ENCODE measurements at regions not wholly inside any gene's neighbourhood (a gene's known extent, or its start where the extent isn't known, plus 50 kb on each side); places are given as distances from the start of the nearest gene placed in this dataset.
A peak's percentile ranks its signal among the peaks of the same experiment; 100 is the strongest.

DNA sequence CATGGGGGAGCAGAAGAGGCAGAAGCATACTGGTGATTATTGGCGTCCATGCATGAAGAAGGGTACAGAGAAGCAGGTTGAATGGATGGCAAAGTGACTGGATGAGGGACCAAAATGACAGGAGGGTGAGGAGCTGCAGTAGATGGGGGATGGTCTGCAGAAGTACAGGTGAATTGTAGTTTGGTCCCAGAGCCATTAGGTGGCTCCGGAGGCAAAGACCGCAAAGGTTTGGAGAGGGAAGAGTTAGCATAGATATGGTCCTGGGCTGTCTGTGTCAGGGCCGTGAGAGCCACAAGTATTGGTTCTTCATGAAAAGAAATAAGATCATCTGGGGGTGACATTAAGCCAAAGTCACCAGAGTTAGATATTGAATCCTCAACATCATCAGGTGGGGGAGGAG is 59.0 kb upstream of the ZNF726 start:
- peaks cover 0 to 19% (median 6%) of the 10 kb centered on the region in 4 donors for H3K9me3 ChIP-seq (ENCODE audit: control insufficient read depth in 4 of 4, insufficient read depth in 3 of 4, low read length in 3 of 4)
- no peak overlapping the region for H3K4me3 ChIP-seq
- WGBS, 2 donors: 57 to 74% methylated on average over 4 of the region's 4 CpGs
- no peaks in the 10 kb centered on the region for H3K36me3 ChIP-seq (ENCODE audit: control insufficient read depth in 4 of 4, insufficient read depth in 4 of 4, low read length in 4 of 4)
- no peaks in the 10 kb centered on the region for H3K4me1 ChIP-seq (ENCODE audit: control insufficient read depth in 5 of 5, insufficient read depth in 5 of 5, low read length in 5 of 5)
- TF ChIP-seq, protein P1, sequence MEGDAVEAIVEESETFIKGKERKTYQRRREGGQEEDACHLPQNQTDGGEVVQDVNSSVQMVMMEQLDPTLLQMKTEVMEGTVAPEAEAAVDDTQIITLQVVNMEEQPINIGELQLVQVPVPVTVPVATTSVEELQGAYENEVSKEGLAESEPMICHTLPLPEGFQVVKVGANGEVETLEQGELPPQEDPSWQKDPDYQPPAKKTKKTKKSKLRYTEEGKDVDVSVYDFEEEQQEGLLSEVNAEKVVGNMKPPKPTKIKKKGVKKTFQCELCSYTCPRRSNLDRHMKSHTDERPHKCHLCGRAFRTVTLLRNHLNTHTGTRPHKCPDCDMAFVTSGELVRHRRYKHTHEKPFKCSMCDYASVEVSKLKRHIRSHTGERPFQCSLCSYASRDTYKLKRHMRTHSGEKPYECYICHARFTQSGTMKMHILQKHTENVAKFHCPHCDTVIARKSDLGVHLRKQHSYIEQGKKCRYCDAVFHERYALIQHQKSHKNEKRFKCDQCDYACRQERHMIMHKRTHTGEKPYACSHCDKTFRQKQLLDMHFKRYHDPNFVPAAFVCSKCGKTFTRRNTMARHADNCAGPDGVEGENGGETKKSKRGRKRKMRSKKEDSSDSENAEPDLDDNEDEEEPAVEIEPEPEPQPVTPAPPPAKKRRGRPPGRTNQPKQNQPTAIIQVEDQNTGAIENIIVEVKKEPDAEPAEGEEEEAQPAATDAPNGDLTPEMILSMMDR (IDR thresholded peaks at IDR 0.05; ENCODE audit: control extremely low read depth, extremely low read depth): no peak
- ATAC-seq (ENCODE audit: insufficient read depth, low FRiP score) (no peak), DNase-seq (no peak)
- no peak overlapping the region for H3K27ac ChIP-seq (ENCODE audit: low read depth in 1 of 2, low read length in 1 of 2)
- no peak overlapping the region for H3K9ac ChIP-seq (ENCODE audit: insufficient read depth in 1 of 2, low read length in 2 of 2)
- no peaks in the 10 kb centered on the region for H3K27me3 ChIP-seq (ENCODE audit: control insufficient read depth in 3 of 3, insufficient read depth in 3 of 3, low read length in 2 of 3)

DNA sequence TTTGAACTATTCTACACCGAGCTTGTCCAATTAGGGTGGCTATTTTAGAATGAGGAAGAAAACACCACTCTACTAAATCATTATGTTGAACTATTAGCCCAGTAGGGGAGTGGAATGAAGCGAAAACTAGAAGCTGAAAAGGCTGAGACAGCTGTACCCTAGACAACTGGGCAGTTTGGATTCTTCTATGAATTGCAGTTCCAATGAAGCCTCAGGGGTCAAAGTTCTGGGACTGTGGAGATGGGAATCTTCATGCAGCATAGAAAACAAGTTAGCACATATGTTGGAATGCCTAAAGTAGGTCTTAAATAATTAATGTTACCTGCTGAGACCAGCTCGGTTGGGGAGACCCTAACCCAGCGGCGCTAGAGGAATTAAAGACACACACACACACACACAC is 62.7 kb upstream of the ZNF726 start:
- Histone ChIP-seq H3K36me3 (ENCODE audit: control insufficient read depth in 4 of 4, insufficient read depth in 4 of 4, low read length in 4 of 4) (no peaks in the 10 kb centered on the region), H3K9me3 (ENCODE audit: control insufficient read depth in 4 of 4, insufficient read depth in 3 of 4, low read length in 3 of 4) (peaks cover 0 to 17% (median 6%) of the 10 kb centered on the region in 4 donors)
- TF ChIP-seq, protein P1 (IDR thresholded peaks at IDR 0.05; ENCODE audit: control extremely low read depth, extremely low read depth): no peak

DNA sequence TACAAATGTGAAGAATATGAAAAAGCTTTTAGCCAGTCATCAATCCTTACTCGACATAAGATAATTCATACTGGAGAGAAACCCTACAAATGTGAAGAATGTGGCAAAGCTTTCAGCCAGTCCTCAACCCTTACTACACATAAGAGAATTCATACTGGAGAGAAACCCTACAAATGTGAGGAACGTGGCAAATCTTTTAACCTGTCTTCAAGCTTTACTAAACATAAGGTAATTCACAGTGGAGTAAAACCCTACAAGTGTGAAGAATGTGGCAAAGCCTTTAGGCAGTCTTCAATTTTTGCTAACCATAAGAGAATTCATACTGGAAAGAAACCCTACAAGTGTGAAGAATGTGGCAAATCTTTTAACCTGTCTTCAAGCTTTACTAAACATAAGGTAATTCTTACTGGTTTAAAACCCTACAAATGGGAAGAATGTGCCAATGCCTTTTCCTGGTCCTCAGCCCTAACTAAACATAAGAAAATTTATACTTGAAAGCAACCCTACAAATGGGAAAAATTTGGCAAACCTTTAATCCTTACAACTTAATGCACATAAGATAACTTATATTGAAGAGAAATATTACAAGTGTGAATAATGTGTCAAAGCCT is 74.1 kb upstream of the ZNF681 start:
- Histone ChIP-seq H3K27ac (ENCODE audit: low read depth in 1 of 2, low read length in 1 of 2) (no peak overlapping the region), H3K27me3 (ENCODE audit: control insufficient read depth in 3 of 3, insufficient read depth in 3 of 3, low read length in 2 of 3) (no peaks in the 10 kb centered on the region), H3K9ac (ENCODE audit: insufficient read depth in 1 of 2, low read length in 2 of 2) (no peak overlapping the region), H3K36me3 (ENCODE audit: control insufficient read depth in 4 of 4, insufficient read depth in 4 of 4, low read length in 4 of 4) (no peaks in the 10 kb centered on the region), H3K4me3 (no peak overlapping the region), H3K4me1 (ENCODE audit: control insufficient read depth in 5 of 5, insufficient read depth in 5 of 5, low read length in 5 of 5) (no peaks in the 10 kb centered on the region), H3K9me3 (ENCODE audit: control insufficient read depth in 4 of 4, insufficient read depth in 3 of 4, low read length in 3 of 4) (peaks cover 6 to 28% (median 17%) of the 10 kb centered on the region in 4 donors)
- 91 to 94% methylated on average over 2 of the region's 2 CpGs for WGBS, 2 donors
- no peak for DNase-seq
- ATAC-seq (ENCODE audit: insufficient read depth, low FRiP score): no peak
- TF ChIP-seq, protein P1 (IDR thresholded peaks at IDR 0.05; ENCODE audit: control extremely low read depth, extremely low read depth): no peak

More for the DNA sequence above, 62.7 kb upstream of the ZNF726 start:
- no peaks in the 10 kb centered on the region for H3K27me3 ChIP-seq (ENCODE audit: control insufficient read depth in 3 of 3, insufficient read depth in 3 of 3, low read length in 2 of 3)
- H3K4me1 ChIP-seq (ENCODE audit: control insufficient read depth in 5 of 5, insufficient read depth in 5 of 5, low read length in 5 of 5): no peaks in the 10 kb centered on the region
- no peak for ATAC-seq (ENCODE audit: insufficient read depth, low FRiP score)
- 75 to 77% methylated on average over 5 of the region's 5 CpGs for WGBS, 2 donors
- no peak overlapping the region for H3K27ac ChIP-seq (ENCODE audit: low read depth in 1 of 2, low read length in 1 of 2)
- DNase-seq: no peak
- H3K4me3 ChIP-seq: no peak overlapping the region
- no peak overlapping the region for H3K9ac ChIP-seq (ENCODE audit: insufficient read depth in 1 of 2, low read length in 2 of 2)

DNA sequence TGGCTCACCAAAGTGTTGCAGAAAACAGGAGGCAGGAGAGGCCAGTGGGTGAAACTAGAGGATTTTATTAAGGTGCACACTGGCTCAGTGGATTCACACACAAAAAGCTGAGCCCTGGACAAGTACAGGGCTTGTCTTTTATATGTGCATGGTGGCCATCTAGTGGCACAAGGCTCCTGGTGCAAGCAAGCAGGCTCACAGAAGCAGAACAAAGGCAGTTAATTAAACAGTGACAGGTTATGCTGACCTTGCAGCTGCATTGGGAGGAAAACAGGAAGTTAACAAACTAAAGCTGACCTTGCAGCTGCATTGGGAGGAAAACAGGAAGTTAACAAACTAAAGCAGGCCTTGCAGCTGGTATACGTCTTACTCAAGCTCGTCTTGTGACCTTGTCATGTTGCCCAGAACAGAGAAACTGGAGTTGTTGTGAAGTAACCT is 65.3 kb upstream of the ZNF681 start:
- Histone ChIP-seq H3K27me3 (ENCODE audit: control insufficient read depth in 3 of 3, insufficient read depth in 3 of 3, low read length in 2 of 3) (no peaks in the 10 kb centered on the region), H3K36me3 (ENCODE audit: control insufficient read depth in 4 of 4, insufficient read depth in 4 of 4, low read length in 4 of 4) (no peaks in the 10 kb centered on the region), H3K9me3 (ENCODE audit: control insufficient read depth in 4 of 4, insufficient read depth in 3 of 4, low read length in 3 of 4) (peaks cover 8 to 39% (median 21%) of the 10 kb centered on the region in 4 donors), H3K27ac (ENCODE audit: low read depth in 1 of 2, low read length in 1 of 2) (no peak overlapping the region), H3K9ac (ENCODE audit: insufficient read depth in 1 of 2, low read length in 2 of 2) (no peak overlapping the region), H3K4me3 (no peak overlapping the region), H3K4me1 (ENCODE audit: control insufficient read depth in 5 of 5, insufficient read depth in 5 of 5, low read length in 5 of 5) (no peaks in the 10 kb centered on the region)
- DNase-seq: peak in 2 of 3 donors; percentile 31 to 47
- ATAC-seq (ENCODE audit: insufficient read depth, low FRiP score): no peak
- TF ChIP-seq, protein P1 (IDR thresholded peaks at IDR 0.05; ENCODE audit: control extremely low read depth, extremely low read depth): no peak
- WGBS, 2 donors: 3 to 32% methylated on average over 2 of the region's 2 CpGs

Measured in lung (tissue), 11 donors.